VCaP (cell line): ENCODE measurements at regions not wholly inside any gene's neighbourhood (a gene's known extent, or its start where the extent isn't known, plus 50 kb on each side); places are given as distances from the start of the nearest gene placed in this dataset.

Experiments
- H3K27ac ChIP-seq: fragments of 450-650 bp; 2 replicates; pipeline ENCODE4 v1.5.1; 2017
- CTCF ChIP-seq: fragments of 450-650 bp; conservative IDR thresholded peaks from 2 replicates; pipeline ENCODE4 v1.5.1; 2017; ENCODE audit warnings: mild to moderate bottlenecking, moderate library complexity

GRCh38 chr1:67532452-67533216 lies 102.4 kb upstream of the SERBP1 start:
- H3K27ac ChIP-seq = no peak overlapping the region
- peak; percentile 83 for TF ChIP-seq CTCF

GRCh38 chr1:67534627-67535065 lies 104.4 kb upstream of the SERBP1 start:
- no peak overlapping the region for H3K27ac ChIP-seq
- no peak for TF ChIP-seq CTCF

- no peak overlapping the region for H3K27ac ChIP-seq
- peak; percentile 96 for TF ChIP-seq CTCF
Measured at GRCh38 chr1:67535474-67535873, 105.3 kb upstream of the SERBP1 start.

GRCh38 chr1:67536957-67537666 lies 106.9 kb upstream of the SERBP1 start:
- H3K27ac ChIP-seq = no peak overlapping the region
- no peak for TF ChIP-seq CTCF

- TF ChIP-seq CTCF = no peak
- no peak overlapping the region for H3K27ac ChIP-seq
Measured at GRCh38 chr1:67537667-67538018, 107.4 kb upstream of the SERBP1 start.

- no peak overlapping the region for H3K27ac ChIP-seq
- TF ChIP-seq CTCF = no peak
Measured at GRCh38 chr1:67540025-67540732, 110.0 kb upstream of the SERBP1 start.

- TF ChIP-seq CTCF = no peak
- no peak overlapping the region for H3K27ac ChIP-seq
Measured at GRCh38 chr1:67540733-67541125, 110.5 kb upstream of the SERBP1 start.
